ENCODE measurements at regions not wholly inside any gene's neighbourhood (a gene's known extent, or its start where the extent isn't known, plus 50 kb on each side); places are given as distances from the start of the nearest gene placed in this dataset.

GRCh38 chr11:92386577-92386976 is 162.0 kb downstream of the FAT3 start:
- Histone ChIP-seq H3K9ac (ENCODE audit: low read length) (no peak overlapping the region), H3K36me3 (ENCODE audit: insufficient read depth, low read length) (no peaks in the 10 kb centered on the region), H3K9me2 (ENCODE audit: insufficient read depth, low read length) (no peaks in the 10 kb centered on the region), H3K4me3 (ENCODE audit: low read length) (peak overlapping the region; percentile 22), H3K9me3 (ENCODE audit: low read length) (no peaks in the 10 kb centered on the region), H3K27ac (ENCODE audit: low read length) (peak overlapping the region; percentile 63), H2AFZ (ENCODE audit: low read depth, low read length) (no peak overlapping the region), H4K20me1 (ENCODE audit: insufficient read depth) (no peaks in the 10 kb centered on the region), H3K4me2 (ENCODE audit: low read length) (no peak overlapping the region), H3K27me3 (ENCODE audit: insufficient read depth, low read depth, low read length) (no peaks in the 10 kb centered on the region), H3K79me2 (replicated peaks; ENCODE audit: insufficient read depth, low read length) (peaks cover 26% of the 10 kb centered on the region), H3F3A (ENCODE audit: insufficient read depth, low read length, poor library complexity, severe bottlenecking) (no peaks in the 10 kb centered on the region)
- TF ChIP-seq SMC3 (conservative IDR thresholded peaks at IDR 0.05; ENCODE audit: poor library complexity): no peak
- TF ChIP-seq MXI1 (conservative IDR thresholded peaks at IDR 0.05; ENCODE audit: poor library complexity, severe bottlenecking): no peak
- peak; percentile 75 for TF ChIP-seq REST (IDR thresholded peaks at IDR 0.05; ENCODE audit: borderline replicate concordance)
- no peak for TF ChIP-seq CTCF (IDR thresholded peaks at IDR 0.05; ENCODE audit: poor library complexity, severe bottlenecking)
- no peak for TF ChIP-seq EP300 (conservative IDR thresholded peaks at IDR 0.05; ENCODE audit: poor library complexity, severe bottlenecking)
- no peak for TF ChIP-seq TAF1 (IDR thresholded peaks at IDR 0.05; ENCODE audit: low read depth)
- peak; percentile 10 for TF ChIP-seq POLR2AphosphoS5 (IDR thresholded peaks at IDR 0.05)
- TF ChIP-seq RAD21 (conservative IDR thresholded peaks at IDR 0.05): no peak
- no peak for TF ChIP-seq EZH2 (IDR thresholded peaks at IDR 0.05; ENCODE audit: borderline replicate concordance, insufficient read depth, low read length, poor library complexity, severe bottlenecking)

- Histone ChIP-seq H3K9me3 (ENCODE audit: low read length) (no peaks in the 10 kb centered on the region), H3K4me2 (ENCODE audit: low read length) (no peak overlapping the region), H2AFZ (ENCODE audit: low read depth, low read length) (no peak overlapping the region), H3K27me3 (ENCODE audit: insufficient read depth, low read depth, low read length) (no peaks in the 10 kb centered on the region), H3K9ac (ENCODE audit: low read length) (no peak overlapping the region), H3K9me2 (ENCODE audit: insufficient read depth, low read length) (no peaks in the 10 kb centered on the region), H3K36me3 (ENCODE audit: insufficient read depth, low read length) (no peaks in the 10 kb centered on the region), H3K27ac (ENCODE audit: low read length) (no peak overlapping the region), H4K20me1 (ENCODE audit: insufficient read depth) (no peaks in the 10 kb centered on the region), H3K4me3 (ENCODE audit: low read length) (no peak overlapping the region), H3K79me2 (replicated peaks; ENCODE audit: insufficient read depth, low read length) (peaks cover 15% of the 10 kb centered on the region), H3F3A (ENCODE audit: insufficient read depth, low read length, poor library complexity, severe bottlenecking) (no peaks in the 10 kb centered on the region)
- no peak for TF ChIP-seq SMC3 (conservative IDR thresholded peaks at IDR 0.05; ENCODE audit: poor library complexity)
- TF ChIP-seq EP300 (conservative IDR thresholded peaks at IDR 0.05; ENCODE audit: poor library complexity, severe bottlenecking): no peak
- TF ChIP-seq POLR2AphosphoS5 (IDR thresholded peaks at IDR 0.05): no peak
- TF ChIP-seq REST (IDR thresholded peaks at IDR 0.05; ENCODE audit: borderline replicate concordance): no peak
- no peak for TF ChIP-seq RAD21 (conservative IDR thresholded peaks at IDR 0.05)
- TF ChIP-seq EZH2 (IDR thresholded peaks at IDR 0.05; ENCODE audit: borderline replicate concordance, insufficient read depth, low read length, poor library complexity, severe bottlenecking): no peak
- TF ChIP-seq MXI1 (conservative IDR thresholded peaks at IDR 0.05; ENCODE audit: poor library complexity, severe bottlenecking): no peak
These were observed 163.2 kb downstream of the FAT3 start for GRCh38 chr11:92387859-92388258.

Data from neural cell (in vitro differentiated cells).